Stimulated activated CD4-positive, alpha-beta T cell treated with anti-CD3 and anti-CD28 coated beads, Interleukin-2, amount 100 ng/mL, for 24 hours (primary cell): ENCODE measurements at regions not wholly inside any gene's neighbourhood (a gene's known extent, or its start where the extent isn't known, plus 50 kb on each side); places are given as distances from the start of the nearest gene placed in this dataset.
A peak's percentile ranks its signal among the peaks of the same experiment; 100 is the strongest.

ENCODE experiments used
- DNase-seq, 2 donors: peaks; one replicate each; pipeline ENCODE4 v3.0.0-alpha.2; 2020

DNA sequence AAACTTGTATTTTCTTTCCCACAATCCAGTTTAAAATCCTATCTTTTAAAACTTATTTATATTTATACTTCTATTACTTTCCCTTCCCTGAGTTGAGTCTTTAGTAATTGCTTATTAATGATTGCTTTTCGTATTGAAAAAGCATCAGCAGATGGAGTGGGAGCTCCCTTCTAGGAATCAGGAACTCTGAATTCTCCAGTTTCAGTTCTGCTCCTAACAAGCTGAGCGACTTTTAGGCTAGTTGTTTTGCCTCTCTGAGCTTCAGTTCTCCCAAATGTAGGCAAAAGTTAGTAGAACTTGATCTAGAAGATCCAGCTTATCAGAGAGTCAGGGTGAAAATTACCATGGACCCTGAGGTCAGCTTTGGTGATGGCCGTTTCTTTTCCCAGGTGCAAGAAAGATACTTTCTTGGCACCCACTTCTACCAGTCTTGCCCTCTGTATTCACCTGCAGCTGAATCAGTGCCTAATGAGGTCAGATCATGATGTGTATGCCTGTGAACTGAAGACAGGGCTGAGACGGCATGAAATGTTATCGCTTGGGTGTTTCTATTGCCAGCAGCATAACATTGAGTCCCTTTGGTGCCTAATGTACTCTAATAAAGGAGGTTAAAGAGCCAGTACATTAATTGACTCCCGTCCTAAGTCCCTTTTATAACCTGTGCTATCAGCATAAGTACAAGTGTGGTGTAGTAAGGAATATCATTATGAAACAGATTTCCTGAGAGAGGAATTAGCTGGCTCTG is 194.5 kb upstream of the TBC1D5 start:
- DNase-seq = no peak

DNA sequence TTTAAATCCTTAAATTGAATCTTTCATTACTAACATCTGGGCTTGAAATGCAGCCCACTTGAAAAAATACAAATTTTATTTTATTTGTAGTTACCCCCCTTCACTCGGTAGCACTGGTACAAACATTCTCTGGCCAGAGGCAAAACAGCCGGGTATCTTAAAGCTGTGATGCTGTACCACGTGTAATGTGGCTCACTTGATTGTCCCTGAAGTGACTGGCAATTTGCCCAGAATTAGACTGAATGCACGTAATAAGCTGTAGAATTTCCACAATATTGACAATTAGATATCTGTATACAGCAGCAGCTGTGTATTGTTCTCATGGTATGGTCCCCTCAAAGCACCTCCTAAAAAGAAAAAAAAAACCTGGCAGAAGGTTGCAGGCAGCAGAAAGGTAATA is 192.8 kb upstream of the TBC1D5 start:
- no peak for DNase-seq

DNA sequence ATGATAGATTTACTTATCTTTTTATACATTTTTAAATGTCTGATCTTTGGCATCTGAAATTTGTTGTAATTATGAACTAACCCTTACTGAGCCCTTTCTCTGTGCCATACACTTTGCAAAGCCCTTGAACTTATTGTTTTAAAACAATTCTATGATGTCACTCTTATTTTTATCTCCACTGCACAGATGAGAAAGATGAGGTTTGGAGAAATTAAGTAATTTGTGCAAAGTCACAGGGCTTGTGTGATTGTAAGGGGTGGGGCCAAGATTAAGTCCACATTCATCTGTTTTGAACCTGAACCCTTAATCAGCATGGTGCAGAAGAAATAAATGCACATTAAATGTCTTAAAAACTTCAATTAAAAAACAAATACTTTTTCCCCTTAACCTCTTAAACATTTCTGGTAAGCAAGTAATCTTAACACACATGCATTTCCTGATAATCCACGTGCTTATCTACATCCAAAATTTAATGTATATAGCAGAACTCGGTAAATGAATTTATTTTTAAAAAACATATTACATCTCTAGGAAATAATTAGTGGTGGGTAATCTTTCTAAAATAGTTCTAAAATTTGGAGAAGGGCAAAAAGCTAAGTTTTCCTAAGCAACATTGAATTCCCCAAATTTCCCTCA is 189.8 kb upstream of the TBC1D5 start:
- no peak for DNase-seq

DNA sequence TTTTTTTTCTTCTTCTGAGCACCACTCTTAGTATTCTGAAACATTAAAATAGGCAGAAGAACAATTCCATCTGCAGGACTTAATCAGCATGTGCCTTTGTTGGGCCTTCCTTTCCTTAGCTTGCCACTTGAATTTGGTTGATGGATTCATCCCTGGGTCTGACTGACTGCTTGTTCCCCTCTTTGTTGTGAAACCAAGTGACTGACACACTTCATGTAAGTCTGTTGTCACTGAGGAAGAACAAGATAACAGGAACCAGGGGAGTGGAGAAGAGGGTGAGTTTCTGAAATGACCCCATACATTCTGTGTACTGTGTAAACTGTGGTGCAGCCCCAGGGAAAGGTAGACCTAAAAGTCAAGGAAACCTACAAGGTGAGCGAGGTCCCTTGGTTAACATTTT is 188.7 kb upstream of the TBC1D5 start:
- DNase-seq = no peak

DNA sequence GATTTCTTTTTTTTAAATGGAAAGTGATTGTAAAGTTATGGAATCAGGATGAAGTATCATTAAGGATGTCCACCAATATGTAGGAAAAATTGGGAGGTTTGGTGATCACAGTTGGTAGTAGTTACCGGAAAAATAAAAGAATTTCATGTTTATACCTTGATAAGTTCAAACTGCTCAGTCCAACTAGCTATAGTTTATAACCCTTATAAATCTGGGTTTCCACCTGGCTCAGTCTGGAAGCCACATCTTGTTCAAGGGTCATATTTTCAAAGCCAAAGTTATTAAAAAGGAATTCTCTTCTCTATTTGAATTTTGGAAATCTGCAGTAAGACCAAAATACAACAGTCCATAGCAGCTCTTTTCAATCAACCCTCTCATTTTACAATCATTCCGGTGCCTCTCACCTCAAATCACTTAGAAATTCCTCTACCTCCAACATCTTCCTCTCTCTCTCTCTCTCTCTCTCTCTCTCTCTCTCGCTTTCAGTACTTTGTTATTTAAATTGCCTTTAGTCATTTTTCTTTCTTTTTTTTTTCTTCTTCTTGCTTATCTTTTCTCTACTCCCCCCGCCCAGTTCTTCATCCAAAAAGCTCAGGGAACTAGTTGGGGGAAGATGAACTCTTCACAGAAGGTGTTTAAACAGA is 186.2 kb upstream of the TBC1D5 start:
- DNase-seq = no peak

DNA sequence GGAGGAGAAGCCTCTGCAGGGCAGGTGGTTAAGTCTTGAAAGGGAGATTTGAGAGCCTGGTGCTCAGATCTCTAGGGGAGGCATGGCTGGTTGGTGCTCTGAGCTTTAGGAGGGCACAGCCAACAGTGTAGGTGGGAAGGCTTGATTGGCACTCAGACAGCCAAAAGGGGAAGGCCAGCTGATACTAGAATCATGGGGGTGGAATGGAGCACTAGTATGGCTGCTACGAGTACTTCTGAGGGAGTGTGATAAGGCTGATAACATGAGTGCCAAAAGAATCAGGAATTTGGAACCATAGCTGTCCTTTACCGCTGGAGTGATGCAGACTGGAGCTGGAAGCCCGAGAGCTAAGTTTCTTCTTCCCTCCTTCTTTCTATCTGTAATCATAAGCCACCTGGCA is 184.6 kb upstream of the TBC1D5 start:
- DNase-seq = no peak

DNA sequence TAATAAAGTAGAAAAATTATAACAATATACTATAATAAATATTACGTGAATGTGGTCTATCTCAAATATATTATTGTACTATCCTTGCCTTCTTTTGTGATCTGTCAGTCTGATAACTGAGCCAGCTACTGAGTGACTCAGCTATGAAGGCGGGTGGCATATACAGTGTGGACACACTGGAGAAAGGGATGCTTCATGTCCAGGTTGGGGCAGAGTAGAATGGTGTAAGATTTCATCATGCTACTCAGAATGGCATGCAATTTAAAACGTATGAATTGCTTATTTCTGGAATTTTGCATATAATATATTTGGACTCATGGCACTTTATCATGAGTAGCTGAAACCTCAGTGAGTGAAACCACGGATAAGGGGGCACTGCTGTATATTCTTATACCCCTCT is 172.9 kb upstream of the TBC1D5 start:
- DNase-seq = no peak

DNA sequence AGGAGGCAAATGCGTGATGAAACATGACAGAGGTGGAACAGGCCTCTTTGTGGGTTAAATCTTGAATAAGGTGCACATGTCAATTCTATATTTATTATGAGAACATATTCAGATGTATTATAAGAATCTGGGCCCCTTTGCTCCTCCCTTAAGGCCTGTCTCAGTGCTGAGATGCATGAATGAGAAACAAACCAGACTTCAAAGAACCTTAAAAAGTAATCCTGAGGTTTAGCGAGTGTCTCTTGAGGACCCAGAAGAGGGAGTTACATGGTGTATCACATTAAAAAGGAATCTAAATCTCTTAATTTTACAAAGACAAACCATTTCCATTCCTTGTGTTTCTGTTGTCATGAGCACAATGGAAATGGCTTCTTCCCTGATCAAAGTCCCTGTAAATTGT is 170.9 kb upstream of the TBC1D5 start:
- DNase-seq = no peak

DNA sequence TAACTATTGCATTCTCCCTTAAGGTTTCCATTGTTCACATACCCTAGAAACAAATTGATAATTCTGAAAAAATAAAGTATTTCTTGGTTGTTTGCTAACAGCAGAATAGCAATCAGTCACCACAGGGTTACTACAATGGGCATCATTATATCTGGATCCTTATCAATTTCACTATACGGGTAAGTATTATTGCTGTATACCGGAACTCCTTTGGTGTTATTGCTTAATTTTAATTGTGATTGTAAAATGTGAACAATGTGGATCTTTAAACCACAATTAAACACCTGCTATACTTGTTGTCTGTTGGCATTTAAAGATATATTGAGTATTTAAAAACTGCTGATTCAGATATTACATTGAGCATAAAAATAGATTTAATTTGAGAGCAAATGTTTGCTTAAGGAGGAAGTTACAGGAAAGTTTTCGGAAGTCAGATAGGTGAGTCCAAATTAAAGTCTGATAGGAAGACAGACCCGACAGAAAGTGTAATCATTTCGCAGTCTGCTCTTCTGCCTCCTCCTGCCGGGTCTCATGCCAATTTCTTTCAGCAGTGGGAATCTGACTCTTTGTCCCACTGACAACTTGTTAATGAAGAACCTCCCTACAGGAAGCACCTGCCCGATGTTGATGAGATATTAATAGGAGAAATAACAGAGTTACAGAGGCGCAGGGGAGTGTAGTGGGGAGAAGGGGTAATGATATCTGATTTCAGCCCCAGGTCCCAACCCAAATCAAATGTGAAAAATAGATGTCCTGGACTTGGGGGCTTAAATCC is 169.7 kb upstream of the TBC1D5 start:
- no peak for DNase-seq

DNA sequence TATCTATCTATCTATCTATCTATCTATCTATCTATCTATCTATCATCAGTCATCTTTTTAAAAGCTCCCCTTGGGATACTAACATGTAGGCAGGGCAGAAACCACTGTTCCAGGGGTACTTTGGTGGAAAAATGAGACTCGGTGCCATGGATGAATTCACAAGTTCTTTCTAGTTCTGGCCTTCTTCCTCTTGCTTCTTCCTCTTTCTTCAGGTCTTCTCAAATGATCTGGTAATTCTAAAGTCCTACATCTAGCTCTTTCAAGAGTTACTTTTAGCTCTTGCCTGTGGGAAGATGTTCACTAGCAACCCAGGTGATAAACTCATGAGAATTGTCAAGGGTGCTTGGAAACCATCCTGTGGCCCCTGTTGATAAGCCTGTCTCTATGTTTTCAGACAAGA is 168.5 kb upstream of the TBC1D5 start:
- DNase-seq = no peak

DNA sequence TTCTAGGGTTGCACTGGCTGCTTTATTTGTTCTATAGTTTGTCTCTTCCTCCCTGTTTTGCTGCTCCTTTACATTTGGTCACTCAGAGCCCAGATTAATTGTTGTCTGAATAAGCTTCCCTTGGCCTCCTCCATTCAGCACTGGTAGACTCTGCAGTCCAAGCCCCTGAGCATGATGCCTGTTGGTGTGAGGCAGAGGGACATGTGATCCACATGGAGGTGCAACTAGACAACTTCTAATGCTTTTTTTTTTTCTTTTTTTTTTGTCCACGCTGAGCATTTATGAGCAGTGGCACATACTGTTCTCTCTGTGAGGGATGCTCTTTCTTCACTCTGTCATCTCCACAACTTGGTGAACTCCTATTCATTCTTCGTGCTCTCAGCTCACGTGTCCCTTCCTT is 167.3 kb upstream of the TBC1D5 start:
- no peak for DNase-seq

DNA sequence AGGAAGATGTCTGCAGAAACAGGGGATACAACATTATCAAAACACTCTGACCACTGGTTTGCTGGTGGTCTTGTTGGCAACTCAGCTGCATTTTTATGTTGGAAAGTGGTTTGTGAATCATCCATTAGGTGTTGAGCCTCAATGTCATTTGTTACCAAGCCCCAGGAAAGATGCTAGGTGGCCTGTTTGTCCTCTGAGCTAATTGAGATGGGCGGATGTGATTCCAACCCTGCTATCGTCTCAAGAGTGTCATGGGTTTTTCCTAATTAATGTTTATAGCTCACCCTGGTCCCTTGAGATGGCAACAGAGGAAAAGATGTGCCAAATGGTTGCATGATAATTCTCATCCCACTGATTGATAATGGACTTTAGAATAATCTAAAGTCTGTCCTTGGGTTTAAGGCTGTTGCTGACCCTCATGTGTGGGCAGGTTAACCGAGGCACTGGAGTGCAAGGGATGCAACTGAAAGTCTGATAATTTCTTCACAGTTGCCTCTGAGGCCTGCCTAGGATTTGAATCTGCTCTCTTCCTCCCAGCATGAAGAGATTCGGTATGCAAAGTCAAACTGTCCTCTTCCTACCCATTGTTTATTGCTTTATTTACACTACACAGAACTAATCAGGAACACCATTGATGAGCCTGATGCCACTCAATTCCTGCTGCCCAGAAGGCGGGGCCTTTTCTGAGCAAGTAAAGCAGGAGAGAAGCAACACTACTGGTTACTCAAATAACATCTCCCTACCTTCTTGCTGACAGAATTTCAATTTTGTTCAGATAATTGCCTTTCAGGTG is 166.2 kb upstream of the TBC1D5 start:
- DNase-seq = no peak

DNA sequence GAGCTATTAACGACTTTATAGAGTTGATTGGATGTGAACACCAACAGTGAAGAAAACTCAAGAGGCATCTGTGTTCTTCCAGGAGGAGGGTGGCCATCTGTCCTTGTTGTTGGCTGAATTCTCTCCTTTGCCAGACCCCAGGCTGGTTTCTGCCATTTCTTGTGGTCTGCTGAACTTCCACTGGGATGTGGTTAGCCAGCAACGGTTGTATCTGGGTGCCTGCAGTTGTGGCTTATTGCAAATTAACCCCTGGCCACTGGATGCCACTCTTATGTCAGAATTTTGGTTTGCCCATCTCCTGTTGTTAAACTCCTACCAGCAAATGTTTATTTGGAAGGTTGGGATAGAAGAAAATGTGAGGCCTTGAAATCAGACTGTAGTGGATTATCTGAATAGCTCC is 163.6 kb upstream of the TBC1D5 start:
- DNase-seq = no peak

DNA sequence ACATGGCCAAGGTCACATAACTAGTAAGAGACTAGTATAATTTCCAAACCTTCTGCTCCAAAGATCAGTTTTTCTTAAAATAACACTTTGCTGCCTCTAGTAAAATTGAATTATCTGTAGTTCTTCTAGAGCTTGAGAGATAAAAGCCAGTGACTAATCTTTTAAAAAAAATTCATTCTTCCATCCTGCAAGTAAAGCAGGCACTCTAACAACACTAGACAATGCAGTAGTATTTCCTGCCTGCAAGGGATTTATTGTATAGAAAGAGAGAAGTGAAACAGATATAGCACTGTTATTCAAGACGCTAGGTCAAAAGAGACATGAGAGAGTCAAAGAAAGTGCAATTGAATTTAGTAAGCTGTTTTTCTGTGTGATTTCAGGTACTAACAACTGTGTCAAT is 159.5 kb upstream of the TBC1D5 start:
- no peak for DNase-seq

DNA sequence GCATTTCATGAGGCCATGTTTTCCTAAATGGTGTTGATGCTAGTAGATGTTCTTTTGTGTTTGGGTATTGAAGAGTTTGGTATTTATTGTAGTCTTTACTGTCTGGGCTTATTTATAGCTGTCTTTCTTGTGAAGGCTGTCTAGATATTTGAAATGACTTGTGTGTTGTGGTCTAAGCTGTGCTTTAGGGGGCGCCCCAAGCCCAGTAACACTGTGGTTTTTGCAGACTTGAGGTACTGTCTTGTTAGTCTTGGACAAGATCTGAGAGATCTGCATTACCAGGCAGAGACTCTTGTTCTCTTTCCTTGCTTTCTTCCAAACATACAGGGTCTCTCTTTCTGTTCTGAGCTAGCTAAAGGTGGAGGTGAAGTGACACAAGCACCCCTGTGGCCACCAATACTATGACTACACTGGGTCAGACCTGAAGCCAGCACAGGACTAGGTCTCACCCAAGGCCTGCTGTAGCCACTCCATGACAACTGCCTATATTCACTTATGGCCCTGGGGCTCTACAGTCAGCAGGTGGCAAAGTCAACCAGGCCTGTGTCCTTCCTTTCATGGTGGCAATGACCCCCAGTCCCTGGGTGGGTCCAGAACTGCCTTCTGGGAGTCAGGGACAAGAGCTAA is 152.1 kb upstream of the TBC1D5 start:
- DNase-seq = peak; percentile 21 to 47

DNA sequence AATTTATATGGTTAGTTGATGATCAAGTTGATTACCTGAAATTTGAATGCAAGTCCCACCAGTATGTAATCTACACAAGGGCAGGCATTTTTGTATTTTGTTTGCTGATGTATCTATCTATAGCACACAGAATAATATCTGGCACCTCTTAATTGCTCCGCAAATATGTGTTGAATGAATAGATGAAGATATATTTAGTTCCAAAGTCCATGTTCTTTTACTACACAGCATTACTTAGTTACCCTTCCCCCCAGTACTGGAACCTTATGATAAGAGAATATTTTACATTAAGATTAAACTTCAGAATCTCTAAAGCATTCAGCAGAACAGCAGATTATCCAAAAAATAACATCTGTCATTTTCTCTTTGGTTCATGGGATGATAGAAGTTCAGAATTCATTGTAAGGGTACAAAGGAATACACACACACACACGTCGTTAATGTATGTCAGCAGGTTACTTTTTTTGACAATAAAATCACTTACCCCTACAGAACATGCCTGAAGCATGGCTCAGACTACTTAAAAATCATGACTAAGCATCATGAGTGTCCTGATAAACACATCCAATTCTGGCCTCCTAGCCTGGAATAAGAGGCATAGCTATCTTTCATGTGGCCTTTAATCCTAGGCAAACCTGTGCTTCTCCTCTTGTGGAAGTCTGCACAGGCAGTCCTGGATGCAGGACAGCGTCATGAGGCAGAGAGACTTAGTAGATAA is 148.9 kb upstream of the TBC1D5 start:
- no peak for DNase-seq

DNA sequence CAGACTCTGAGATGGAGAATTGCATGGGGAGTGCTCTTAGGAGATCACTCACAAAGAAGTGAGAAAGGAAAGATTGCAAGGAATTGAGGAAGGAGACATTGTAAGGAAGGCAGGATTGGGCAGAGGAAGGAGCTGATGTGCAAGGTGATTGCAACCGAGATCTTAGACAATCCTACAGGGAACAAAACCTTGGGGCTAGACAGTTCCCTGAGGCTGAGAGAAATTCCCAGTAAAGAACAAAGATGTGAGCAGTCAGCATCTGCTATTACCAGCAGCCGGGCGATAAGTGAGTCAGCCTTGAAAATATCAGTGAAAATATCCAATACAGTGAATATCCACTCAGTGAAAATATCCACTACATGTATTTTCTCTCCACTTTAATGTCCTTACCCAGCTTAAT is 143.6 kb upstream of the TBC1D5 start:
- DNase-seq = no peak

DNA sequence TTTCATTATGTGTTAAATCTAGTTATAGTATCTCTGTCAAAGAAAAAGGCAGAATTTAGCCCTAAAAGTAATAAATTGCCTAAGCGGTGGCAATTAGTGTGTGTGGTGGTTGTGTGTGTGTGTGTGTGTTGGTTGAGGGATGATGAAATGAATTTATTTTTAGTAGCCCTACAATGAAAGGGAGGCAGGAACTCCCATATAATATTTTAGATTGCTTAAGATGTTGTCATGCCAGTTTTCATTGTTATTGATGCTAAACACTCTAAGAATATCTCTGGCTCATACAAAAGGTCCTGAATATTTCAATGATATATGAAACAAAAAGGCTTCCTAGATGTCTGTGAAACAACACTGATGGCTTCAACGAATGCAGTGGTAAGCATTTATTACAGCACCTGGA is 140.6 kb upstream of the TBC1D5 start:
- DNase-seq = no peak

DNA sequence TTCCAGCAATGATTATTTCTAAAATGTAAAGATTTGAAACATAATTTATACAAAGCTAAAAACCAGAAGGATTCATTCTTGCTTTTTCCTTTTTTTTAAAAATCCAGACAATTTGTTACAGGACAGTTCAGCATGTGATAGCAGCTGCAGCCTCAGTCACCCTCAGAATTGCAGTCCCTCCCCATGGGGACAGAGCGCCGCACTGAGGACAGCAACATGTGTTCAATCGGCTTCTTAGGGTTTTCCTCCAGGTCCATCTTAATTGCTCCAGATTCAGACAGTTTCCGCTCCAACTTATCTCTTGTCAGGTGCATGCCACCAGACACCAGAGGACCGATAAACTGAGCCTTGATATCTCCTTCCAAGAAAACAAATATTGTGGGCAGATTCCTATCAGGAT is 134.9 kb upstream of the TBC1D5 start:
- DNase-seq = no peak

DNA sequence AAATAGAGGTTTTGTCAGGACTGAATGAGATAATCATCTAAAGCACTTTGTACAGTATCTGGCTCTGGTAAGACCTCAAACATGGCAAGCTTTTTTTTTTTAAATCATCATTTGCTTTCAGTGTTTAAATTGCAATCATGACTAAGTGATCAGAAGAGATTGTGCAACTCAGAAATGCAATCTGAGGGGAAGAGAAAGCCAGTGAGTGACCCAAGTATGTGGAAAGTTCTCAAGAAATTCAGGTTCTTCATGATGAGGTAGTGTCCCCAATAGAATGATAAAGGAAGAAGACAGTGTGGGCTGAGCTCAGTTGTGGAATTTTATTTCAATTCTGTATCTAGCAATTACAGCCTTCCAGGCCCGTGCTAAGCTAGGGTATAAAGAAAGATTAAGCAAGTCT is 132.2 kb upstream of the TBC1D5 start:
- DNase-seq = no peak

DNA sequence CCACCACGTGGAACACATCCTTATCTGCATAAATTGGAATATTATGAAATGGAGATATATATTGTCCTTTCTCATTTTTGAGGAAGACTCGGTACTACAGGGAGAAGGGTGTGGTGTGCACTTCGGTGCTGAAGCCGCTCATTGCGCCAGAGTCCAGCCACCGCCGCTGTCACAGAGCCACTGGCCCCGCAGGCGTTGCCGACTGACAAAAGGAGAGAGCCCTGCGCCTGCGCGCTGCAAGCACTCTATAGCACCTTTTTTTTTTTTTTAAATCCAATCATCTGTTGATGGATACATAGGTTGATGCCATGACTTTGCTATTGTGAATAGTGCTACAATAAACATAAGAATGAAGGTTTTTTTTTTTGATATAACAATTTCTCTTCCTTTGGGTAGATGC is 130.0 kb upstream of the TBC1D5 start:
- no peak for DNase-seq

DNA sequence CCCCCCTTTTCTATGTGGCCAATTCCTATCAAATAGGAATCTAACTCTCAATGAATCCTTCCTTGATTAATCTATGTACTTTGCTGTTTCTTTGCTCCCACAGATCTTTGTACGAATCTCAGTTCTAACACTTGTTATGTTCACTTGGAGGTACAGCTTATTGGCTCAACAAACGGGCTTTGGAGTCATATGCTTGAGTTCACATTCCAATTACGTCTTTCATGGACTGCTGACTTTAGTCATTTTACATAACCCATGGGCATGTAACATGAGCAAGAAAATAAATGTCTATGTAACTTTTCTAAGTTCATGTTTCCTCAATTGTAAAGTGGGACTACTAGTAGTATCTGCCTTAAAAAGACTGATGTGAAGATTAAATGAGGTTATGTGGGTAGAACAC is 123.2 kb upstream of the TBC1D5 start:
- DNase-seq = no peak
